HG02759 (cell line): ENCODE measurements at regions not wholly inside any gene's neighbourhood (a gene's known extent, or its start where the extent isn't known, plus 50 kb on each side); places are given as distances from the start of the nearest gene placed in this dataset.

Source experiments
- ATAC-seq: cut with Tn5 transposase; IDR thresholded peaks from one replicate; pipeline ENCODE4 v1.9.1; 2021; ENCODE audit warnings: mild to moderate bottlenecking, moderate library complexity; ENCODE audit not compliant: unreplicated experiment

DNA sequence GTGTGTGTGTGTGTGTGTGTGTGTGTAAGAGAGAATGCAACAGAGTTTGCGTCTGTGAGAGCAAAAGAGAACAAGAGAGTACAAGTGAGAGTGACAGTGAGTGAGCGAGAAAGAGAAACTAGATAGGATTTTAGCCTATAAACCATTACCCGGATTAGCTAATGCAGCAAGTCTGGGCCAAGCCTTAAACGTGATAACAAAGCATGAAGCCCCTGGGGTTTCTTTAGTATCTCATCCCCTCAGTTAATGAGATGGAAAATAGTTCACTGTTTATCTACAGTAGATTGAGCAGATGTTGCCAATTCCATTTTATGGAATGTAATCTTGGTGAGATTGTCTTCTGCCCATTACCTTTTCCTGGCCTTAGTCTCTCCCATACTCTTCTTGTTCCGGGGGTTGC is 114.5 kb downstream of the MAT2B start:
- no peak for ATAC-seq

DNA sequence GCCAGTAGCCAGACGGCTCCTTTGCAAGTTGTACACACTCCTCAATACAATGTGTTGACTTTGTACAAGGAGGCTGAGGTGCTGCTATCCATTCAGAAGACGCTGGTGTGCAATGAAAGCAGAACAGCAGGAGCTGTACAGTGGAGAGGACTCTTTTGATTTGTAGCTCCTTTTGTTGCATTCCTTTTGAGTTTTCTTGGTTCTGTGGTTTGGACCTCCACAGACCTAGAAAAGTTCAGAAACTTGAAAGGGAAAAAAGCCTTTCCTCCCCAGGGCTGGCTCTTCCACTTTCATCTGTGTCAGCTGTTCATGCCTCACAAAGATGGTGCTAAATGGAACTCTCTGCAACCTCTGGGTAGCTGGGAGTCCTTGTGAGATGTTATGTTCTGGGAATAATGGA is 117.4 kb downstream of the MAT2B start:
- ATAC-seq = no peak

DNA sequence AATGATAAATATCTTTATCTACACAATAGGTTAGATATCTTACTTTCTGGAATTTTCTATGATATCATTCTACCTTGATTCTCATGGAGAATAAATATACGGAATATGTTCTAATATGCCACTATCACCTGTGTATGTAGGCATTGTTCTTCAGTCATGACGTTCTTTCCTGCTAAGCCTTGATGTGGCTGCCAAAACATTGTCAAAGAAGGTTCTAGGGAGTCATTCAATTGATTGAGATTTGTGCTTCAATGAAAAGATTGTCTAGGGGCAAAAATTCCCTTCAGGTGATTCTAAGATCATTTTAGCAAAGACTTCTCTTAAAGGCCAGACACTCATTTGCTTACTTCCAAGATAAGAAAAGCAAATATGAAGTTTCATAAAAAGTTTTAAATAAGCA is 118.1 kb downstream of the MAT2B start:
- no peak for ATAC-seq

DNA sequence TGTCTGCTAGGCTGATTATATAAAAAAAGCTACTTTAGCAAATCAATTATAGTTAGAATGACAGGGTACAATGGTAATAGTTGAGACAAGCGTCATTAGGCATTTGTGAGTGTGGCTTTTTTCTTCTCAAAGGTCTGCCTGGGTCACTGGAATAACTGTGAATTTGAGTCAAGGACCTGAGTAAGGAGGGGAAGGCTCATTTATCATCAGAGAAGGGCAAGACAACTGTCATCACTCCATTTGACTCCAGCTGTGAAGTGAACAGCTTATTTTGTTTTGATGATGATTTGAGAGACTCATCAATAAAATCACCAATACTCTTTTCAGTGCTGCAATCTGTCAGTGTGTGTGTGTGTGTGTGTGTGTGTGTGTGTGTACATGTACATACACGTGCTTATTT is 118.6 kb downstream of the MAT2B start:
- ATAC-seq = no peak

DNA sequence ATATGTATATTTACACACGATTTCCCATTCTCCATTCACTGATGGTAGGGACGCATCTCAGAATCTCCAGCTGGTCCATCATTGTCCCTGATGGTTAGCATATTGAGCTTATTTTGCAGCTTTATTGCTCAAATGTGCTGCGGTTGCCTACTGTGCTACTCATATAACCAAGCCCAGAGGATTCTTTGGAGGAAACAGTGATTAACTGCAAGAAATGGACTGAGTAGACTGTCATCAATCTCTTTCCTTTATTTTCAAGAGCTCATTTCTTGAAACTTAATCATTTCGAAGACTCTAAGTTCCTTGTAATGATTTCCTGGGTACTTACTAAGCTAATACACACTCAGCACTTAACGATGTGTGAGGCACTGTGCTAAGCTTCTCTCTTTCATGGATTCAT is 119.0 kb downstream of the MAT2B start:
- no peak for ATAC-seq

DNA sequence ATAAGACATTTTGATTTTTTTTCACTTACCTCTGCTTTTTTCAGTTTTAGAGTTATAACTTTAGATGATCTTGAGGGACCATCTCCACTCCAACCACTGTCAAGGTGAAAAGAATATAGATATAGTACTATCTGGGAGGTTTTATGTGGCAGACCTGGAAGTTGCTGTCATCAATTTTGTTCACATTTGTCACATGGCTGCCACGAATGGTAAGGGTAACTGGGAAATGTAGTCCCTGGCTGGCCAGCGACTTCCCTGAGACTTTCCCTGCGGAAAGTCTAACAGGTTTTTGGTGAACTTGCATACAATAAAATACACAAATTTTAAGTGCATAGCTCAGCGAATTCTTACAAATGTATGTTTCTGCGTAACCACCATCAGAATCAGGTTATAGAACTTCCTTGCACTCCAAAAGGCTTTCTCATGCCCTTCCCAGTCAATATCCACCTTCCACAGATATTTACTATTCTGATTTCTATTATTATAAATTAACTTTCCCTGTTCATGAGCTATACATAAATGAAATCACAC is 121.5 kb downstream of the MAT2B start:
- no peak for ATAC-seq

DNA sequence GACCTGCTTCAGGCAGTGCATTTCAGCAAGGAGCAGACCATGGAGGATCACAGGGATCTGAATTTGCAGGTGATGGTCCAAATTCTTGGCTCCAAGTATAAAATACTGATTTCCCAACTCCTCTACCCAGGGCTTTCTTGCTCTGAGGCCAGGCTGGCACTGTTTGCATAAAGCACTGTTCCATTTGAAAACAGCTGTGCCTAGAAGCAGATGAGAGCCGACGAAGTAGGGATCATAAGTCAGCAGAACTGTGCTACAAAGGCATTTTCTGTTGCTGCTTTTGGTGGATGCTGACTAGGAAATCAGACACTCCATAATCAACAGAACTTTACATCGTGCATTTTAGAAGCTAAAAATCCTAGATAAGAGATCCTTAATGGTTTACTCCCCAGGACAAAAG is 126.4 kb downstream of the MAT2B start:
- no peak for ATAC-seq

DNA sequence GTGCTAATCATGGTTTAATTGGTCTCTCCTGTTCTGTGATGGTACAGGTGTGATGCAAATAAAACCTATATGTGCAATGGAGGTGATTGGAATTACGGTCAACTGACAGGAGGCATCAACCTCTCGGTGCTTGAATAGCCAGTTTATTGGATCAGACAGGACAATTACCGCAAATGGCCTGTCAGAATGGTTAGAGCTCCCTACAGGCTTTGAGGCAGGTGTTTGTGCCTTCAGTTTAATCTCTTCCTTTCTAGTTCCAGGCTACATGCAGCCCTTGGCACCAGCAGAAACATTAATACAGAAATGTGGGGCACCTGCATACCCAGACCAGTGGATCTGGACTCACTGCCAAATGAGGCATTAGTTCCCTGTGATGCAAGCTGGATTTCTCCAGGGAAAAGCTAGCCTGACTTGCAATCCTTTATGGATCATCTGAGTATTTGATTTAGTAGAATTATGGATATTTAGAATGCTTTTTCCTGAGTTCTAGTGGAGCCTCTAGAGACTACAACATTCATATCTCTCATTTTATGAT is 128.6 kb downstream of the MAT2B start:
- ATAC-seq = no peak

DNA sequence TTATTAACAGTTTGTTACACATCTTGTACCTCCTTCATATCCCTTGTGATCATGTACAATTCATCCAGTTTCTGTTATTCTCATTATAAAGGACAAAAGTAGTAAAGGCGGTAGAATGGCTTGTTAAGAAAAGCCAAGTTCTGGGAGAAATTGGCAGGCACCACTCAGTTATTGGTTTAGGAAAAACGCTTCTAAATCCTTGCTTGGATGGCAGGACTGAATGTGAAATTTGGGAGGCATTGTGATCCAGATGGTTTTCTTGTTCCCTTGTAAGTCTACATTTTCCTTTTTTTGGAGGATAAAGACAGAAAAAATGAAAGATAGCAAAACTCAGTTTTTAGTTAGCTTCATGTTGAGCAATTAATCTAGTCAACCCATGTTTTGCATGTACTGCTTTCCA is 130.2 kb downstream of the MAT2B start:
- no peak for ATAC-seq

DNA sequence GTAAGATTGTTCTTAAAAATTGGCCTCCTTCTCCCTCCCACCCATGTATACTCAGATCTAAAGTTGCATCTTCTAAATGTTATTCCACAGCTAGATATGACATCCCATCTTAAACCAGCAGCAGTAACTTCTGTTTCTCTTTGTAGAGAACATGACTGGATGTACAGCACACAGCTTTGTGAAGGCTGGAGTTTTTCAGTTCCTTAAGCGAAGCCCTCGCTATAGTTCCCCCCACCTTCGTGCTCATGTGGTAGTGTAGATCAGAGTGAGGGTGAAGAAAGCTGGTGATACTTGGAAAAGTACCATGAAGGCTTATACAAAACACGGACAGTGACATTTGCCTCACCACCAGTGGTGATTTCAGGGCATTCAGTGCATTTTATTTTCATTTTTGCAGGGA is 137.5 kb downstream of the MAT2B start:
- ATAC-seq = no peak

DNA sequence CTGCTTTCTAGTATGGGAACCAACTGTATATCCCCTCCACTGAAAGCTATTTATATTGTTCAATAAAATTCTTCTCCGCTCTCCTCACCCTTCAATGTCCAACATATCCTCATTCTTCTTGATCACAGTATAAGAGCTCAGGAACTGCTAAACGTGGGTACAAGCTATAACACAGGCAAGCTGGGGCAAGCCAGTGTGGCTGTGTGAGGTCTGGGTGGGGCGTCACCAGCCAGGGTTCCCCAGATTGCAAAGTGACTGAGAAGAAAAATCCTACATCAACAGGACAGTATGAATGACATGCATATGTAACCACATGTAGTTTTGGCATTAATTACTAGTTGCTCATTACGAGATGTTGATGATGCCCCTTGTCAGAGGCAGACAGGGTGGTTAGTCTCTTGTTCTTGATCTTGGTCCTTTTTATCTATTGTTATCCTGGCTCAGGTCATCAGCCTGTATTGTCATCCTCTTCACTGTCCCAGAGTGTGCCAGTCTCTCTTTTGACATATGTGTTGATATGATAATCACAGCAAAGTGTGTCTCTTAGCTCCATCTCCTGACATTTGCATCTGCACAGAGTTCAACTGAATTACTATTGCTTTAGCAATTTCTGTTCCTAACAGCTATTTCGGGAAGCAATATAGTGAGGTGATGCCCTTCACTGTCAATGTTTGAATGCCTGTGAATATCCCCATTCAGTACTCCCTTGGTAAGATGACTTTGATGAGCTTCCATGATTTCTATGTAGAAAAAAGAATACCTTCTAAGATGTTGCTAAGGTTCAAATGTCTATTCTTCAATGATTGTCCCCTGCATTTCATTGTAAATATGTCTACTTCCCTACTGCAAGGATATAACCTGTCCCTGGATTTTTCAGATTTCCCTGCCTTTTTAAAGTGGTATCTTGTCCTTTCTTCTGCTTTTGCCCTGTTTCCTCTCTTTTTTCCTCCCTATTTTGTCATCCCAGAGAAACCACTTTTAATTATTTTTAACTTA is 140.3 kb downstream of the MAT2B start:
- ATAC-seq = no peak

DNA sequence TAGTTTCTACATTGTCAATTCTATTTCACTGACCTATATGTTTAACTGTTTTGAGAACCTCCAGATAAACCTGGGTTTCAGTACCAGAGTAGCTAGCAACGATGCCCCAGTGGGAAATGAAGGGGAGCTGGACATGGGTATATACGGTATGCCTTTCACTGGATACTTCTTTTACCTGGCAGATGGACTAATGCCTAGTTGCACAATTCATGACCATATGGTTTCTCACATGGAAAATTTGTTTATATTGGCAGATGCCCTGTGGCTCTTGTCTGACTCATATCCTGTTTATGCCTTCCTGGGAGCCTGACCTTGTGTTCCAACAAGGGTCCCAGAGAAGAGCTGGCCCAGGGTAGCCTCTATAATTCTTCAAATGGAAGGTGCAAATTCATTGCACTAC is 144.1 kb downstream of the MAT2B start:
- ATAC-seq = no peak

DNA sequence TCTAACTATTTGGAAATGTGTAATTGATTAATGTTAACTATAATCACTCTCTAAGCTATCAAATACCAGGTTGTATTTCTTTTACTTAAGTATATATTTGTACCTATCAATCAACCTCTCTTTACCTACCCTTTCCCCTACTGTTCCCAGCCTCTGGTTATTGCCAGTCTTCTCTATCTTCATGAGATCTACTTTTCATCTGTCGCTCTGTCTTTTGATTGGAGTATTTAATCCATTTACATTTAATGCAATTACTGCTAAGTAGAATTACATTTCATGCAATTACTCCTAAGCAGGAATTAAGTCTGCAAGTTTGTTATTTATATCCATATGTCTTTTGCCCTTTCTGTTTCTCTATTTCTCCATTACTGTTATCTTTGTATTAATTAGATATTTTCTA is 148.1 kb downstream of the MAT2B start:
- no peak for ATAC-seq

DNA sequence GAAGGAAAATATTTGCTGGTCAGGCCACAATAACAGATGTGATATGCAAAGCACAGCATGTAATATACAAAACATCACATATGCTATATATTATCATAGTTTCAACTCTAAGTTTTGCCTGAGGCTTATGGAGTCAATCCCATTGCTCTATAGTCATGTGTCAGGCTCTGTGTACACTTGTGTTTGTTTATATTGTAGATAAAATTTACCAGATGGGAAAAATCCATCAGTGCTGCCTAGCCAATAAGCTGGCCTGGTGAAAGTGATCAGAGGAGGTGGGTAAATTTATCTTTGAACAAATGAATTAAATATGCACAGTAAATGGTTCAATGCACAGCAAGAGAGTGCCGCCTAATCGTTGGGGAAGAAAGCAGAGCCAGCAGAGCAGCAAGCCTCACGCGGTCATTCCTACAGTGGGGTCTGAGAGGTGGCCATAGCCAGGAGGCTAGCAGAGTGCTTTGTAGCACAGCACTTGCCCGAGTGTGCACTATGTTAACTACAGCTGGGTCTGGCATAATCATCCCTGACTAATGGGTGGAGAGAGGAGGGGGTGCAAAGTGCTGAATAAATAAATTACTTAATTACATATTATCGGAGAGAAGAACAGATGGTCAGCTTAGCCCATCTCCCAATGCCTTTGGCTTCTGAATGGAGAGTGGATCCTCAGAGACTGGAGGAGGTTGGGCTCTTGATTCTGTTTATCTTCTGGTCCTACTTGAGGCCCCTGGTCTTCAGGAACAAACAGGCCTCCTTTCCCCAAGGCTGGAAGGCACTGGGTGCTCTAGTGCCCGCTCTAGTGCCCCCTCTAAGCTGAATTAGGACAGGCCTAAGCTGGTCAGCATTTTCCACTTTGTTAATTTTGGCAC is 153.5 kb downstream of the MAT2B start:
- ATAC-seq = no peak

DNA sequence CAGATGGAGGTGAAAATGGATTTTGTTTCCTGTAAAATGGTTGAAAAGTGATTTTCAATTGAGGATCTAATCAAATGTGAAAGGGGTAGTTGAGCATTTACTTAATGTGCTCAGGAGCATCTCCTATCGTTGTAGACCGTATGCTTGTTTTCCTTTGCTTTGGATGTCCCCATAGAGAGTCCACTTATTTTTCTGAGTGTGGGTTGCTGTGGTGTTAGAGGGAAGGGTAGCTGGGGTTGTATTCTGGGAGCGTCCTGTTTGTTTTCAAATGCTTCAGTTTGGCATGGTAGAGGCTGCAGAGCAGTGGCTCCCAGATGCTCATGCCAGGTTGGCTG is 154.1 kb downstream of the MAT2B start:
- ATAC-seq = no peak

DNA sequence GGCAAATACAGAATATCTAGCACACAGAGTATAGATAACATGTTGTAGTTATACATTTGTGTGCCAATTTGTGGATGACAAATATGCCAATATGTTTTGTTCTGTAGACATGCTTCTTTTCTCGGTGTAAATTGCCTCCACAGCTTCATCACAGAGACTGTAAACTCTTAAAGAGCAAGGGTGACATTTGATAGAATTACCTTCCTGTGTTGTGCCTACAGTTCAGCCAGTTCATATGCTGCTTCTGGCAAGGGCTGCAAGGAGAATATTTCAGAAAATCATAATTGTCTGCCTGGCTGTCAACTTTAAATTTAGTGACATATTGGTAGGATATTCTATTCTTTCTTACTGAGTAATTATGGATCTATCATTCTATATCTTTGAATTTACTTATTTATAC is 155.1 kb downstream of the MAT2B start:
- ATAC-seq = no peak

DNA sequence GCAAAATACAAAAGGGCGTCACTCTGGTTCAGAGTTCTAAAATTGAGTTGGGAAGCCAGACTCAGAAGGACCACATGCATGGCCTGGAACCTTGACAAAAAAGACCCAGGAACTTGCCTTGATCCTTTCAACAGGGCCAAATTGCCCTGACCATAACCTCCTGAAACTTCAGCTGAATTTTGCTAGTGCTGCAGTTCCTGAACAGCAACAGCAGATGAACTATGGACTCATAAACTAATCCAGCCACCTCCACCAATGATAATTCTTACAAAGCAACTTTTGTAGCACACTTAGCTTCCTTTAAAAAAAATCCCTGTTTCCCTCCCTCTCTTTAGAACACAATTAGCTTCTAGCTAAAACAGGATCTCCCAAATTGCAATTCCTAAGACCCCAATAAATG is 155.9 kb downstream of the MAT2B start:
- no peak for ATAC-seq

DNA sequence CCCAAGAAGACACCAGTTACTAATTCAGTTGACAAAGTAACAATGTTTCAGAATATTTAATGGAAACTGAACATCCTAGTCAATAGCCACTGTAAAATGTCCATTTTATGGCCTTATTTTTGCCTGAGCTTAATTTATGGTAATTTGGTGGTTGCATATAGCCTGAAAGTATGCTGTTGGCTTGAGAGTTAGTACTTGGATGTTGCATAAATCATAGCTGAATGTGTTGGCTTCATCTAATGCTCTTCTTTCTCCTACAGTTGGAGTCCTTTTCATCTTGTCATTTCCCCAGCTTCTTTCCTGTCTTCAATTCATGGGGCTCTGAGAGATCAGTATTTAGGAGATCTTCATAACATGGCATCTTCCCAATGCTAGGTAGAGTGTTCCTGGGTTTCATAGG is 164.6 kb downstream of the MAT2B start:
- ATAC-seq = no peak

DNA sequence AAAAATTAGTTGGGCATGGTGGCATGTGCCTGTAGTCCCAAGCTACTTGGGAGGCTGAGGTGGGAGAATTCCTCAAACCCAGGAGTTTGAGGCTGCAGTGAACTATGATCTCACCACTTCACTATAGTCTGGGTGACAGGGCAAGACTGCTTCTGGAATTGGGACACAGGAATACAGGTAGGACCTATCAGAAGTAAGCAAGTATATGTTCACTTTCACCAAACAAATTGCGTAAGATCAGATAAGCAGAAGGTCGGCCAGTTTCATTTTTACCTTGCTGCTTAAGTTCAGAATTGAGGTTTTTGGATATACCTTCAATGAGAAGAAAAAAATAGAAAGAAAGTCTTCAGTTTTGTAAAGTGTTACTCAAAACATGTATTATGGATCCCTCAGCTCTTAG is 171.7 kb downstream of the MAT2B start:
- no peak for ATAC-seq

DNA sequence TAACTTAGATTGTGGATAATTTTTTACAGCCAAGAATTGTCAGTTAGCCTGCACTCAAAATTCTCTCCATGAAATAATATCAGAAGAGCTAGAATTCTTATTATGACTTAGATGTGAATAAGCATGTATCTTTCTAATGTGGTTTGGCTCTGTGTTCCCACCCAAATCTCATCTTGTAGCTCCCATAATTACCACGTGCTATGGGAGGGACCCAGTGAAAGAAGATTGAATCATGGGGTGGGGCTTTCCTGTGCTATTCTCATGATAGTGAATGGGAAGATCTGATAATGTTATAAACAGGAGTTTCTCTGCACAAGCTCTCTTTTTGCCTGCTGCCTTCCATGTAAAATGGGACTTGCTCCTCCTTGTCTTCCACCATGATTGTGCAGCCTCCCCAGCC is 176.8 kb downstream of the MAT2B start:
- no peak for ATAC-seq

DNA sequence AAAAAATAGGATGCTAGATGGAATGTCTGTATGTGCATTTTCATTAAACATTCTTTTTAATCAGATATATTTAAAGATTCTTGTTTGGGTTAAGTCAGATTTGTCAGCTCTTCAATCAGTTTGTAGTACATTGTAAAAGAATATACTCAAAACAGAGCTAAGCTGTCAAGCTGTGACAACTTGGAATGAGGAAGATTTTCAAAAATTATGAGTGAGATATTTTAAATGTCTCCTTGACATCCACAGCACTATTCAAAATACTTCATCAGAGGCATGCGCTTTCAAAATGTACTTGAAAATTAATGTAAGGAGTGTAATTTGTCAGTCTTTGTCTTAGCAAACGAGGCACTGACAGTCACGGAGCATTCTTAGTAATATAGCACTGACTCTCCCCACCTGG is 182.0 kb downstream of the MAT2B start:
- ATAC-seq = no peak

DNA sequence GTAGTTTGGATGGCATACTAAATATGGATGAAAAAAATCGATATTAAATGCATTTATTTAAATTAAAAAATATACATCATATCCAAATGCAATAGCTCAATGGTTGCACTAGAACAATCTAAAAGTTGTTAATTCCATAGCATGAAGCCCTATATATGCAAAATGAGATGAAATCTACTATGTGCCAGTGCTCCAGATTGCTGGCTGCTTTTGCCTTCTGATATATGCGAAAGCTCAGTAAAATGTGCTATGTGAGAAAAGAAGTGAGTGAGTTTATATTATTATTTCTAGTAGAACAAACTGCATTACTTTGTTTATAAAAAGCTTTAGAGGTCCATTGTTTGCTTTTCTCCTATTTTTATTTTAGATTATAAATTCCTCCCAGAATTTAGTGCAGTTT is 186.7 kb downstream of the MAT2B start:
- ATAC-seq = no peak
